HTR-8/SVneo (cell line): ENCODE measurements at regions not wholly inside any gene's neighbourhood (a gene's known extent, or its start where the extent isn't known, plus 50 kb on each side); places are given as distances from the start of the nearest gene placed in this dataset.

Experiments used
- DNase-seq: peaks from one replicate; pipeline ENCODE4 v3.0.0; 2011; ENCODE audit warnings: low spot score, mixed read lengths; ENCODE audit not compliant: insufficient read length
- FAIRE-seq: peaks from 2 replicates; lab custom pipeline; 2011; peaks lifted over from hg19 to GRCh38; lab: Jason Lieb, UNC

DNA sequence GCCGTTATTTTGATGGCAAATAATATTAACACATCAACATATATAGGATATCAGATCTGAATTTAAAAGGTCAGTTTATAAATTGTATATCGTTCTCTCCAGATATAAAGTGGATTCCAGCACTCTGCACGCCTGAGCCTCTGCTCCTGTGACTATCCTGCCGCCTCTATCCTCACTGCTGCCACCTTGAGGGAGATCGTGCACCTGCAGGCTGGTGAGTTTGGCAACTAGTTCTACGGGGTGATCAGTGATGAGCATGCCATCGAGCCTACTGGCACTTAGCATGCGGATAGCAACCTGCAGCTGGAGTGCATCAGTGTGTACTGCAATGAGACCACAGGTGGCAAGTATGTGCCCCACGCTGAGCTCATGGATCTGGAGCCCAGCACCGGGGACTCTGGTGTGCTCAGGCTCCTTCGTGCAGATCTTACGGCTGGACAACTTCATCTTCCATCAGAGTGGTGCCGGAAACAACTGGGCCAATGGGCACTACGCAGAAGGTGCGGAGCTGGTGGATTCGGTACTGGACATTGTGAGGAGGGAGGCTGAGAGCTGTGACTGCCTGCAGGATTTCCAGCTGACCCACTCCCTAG lies 84.9 kb downstream of the FBXO5 start:
- DNase-seq (peak; percentile 39), FAIRE-seq (peak; percentile 65)

DNA sequence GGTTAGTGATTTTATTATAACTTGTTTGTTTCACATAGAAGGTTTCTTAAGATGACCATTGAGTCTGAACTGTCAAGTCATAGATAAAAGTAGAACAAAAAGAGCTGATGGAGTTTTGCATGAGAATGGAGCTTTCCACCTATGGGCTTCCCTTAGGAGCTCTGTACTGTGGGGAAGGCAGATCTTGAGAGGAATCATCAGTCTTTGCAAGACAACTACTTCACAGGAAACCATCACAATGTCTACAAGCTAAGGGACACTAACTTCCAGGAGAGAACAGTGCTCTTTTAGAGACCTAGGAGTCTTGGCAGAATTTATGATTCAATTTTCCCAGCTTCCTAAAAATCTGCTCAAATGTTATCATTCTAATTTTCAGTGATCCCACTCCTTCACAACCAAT lies 78.2 kb downstream of the FBXO5 start:
- DNase-seq = no peak

DNA sequence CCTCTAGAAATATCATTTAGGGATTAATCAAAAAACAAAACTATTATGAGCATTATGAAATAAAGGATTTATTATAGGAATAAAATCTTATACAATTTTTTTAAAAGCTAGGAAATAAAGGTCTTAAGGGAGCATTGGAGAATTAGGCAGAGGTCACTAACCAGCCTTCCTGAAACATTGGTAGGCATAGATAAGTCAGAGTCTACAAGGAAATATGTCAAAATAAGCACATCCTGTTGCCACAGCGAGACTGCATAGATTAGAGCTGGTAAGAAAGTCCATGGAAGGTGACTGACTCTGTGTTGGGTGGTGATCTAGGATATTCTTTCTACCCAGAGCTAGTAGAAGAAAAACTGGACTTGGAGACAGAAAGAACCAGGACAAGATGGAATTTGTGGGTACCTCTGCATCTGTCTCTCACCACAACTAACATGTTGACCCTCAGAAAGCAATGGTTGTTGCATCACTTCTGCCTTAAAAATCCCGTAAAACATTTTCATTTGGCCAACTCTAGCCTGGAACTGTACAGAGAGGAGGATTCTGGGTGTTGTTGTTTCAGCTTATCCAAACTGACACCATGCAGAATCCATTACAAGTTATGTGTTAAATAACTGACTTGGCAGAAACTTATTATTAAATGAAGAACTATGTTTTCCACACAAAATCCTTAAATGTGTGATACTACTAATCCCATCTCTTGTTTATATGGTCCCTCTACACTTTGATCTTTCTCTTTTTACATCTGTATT lies 77.1 kb downstream of the FBXO5 start:
- DNase-seq (no peak), FAIRE-seq (no peak)

More for the DNA sequence above, 78.2 kb downstream of the FBXO5 start:
- no peak for FAIRE-seq

DNA sequence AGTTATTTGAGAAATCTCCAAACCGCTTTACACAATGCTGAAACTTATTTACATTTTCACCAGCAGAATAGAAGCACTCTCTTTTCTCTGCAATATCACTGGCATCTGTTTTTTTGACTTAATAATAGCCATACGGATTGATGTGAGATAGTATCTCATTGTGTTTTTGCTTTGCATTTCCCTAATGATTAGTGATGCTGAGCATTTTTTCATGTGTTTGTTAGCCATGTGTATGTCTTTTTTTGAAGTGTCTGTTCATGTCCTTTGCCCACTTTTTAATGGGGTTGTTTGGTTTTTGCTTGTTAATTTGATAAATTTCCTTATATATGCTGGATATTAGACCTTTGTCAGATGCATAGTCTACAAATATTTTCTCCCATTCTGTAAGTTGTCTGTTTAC lies 73.6 kb downstream of the FBXO5 start:
- FAIRE-seq (no peak), DNase-seq (no peak)

DNA sequence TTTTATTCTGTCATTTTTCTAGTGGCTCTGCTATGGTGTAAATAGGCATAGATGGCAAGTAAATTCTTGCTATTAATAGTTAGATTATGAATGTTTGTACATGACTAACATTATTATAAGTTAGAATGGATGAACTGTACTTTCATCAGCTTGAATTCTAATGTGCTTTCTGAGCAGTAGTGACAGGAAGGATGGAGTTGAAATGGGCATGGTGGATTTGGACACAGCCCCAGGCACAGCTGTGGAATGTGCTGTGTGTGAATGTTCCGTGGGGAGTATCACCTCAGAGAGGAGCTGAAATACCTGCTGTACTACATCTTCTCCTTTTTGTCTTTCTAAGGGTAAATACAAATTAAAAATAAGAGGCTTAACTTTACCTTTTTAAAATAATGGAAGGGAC lies 66.8 kb downstream of the FBXO5 start:
- no peak for FAIRE-seq
- DNase-seq = no peak

DNA sequence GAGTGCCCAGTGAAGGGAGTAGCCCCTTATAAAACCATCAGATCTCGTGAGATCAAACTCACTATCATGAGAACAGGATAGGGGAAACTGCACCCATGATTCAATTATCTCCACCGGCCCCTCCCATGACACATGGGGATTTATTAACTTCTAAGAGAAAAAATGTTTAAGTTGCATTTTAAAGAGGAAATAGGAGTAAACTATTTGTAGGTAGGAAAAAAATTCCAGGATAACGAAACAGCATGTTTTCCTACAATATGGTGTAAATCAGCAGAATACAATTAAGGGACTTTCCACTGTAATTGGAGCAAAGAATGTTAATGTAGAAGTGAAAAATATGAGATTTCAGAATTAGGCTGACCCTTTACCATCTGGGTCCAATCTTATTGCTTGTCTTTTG lies 63.9 kb downstream of the FBXO5 start:
- no peak for FAIRE-seq
- no peak for DNase-seq

DNA sequence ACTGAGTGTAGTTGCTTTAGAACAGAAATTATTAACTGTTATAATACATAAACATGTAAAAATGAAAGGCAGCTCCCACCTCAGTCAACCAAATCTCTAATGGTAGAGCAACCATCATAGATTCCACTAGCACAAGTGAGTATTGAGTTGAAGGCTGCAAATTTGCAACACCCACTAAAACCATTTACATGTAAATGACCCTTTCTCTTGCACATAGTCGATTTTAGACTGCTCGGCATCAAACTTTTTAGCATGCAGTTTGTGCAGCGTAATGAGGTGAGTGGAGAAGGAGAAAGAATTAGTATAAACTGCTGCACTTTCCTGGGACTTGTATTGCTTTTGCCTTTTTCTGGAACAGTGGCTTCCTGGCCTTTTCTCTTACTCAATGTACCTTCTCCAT lies 62.8 kb downstream of the FBXO5 start:
- no peak for FAIRE-seq
- DNase-seq = no peak
